ENCODE measurements at regions not wholly inside any gene's neighbourhood (a gene's known extent, or its start where the extent isn't known, plus 50 kb on each side); places are given as distances from the start of the nearest gene placed in this dataset.

DNA sequence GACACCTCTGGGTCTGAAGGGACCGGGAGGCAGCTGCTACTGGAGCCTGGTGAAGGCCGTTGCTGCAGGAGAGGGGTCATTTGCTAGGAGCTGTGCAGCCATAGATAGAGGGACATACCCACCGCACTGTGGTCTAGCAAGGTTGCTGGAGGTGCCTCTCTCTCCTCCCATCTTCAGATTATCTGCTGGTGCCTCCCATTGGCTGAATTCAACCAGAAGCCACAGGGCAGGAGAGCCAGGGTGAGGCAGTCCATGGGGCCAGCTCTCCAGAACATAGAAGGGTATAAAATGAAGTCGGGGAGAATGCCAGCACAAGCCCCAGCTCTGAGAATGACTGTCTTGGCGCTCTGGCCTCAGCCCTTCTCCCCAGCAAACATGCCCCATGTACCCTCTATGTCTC lies 98.0 kb downstream of the VEGFA start (continued):
- TF ChIP-seq, protein P1, sequence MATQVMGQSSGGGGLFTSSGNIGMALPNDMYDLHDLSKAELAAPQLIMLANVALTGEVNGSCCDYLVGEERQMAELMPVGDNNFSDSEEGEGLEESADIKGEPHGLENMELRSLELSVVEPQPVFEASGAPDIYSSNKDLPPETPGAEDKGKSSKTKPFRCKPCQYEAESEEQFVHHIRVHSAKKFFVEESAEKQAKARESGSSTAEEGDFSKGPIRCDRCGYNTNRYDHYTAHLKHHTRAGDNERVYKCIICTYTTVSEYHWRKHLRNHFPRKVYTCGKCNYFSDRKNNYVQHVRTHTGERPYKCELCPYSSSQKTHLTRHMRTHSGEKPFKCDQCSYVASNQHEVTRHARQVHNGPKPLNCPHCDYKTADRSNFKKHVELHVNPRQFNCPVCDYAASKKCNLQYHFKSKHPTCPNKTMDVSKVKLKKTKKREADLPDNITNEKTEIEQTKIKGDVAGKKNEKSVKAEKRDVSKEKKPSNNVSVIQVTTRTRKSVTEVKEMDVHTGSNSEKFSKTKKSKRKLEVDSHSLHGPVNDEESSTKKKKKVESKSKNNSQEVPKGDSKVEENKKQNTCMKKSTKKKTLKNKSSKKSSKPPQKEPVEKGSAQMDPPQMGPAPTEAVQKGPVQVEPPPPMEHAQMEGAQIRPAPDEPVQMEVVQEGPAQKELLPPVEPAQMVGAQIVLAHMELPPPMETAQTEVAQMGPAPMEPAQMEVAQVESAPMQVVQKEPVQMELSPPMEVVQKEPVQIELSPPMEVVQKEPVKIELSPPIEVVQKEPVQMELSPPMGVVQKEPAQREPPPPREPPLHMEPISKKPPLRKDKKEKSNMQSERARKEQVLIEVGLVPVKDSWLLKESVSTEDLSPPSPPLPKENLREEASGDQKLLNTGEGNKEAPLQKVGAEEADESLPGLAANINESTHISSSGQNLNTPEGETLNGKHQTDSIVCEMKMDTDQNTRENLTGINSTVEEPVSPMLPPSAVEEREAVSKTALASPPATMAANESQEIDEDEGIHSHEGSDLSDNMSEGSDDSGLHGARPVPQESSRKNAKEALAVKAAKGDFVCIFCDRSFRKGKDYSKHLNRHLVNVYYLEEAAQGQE (IDR thresholded peaks at IDR 0.05; ENCODE audit: low read depth): no peak
- no peak for TF ChIP-seq POLR2A (IDR thresholded peaks at IDR 0.05; ENCODE audit: borderline replicate concordance, extremely low read depth, insufficient read depth, insufficient read length)
- TF ChIP-seq ZFX (IDR thresholded peaks at IDR 0.05): no peak
- no peak for TF ChIP-seq JUND (IDR thresholded peaks at IDR 0.05)
- no peak for TF ChIP-seq CBX3 (IDR thresholded peaks at IDR 0.05; ENCODE audit: low read depth)
- no peak for TF ChIP-seq ZNF274 (IDR thresholded peaks at IDR 0.05; ENCODE audit: low read depth, low read length)
- no peak for TF ChIP-seq CEBPB (IDR thresholded peaks at IDR 0.05; ENCODE audit: low read depth)
- TF ChIP-seq SP1 (IDR thresholded peaks at IDR 0.05; ENCODE audit: low read depth): no peak

DNA sequence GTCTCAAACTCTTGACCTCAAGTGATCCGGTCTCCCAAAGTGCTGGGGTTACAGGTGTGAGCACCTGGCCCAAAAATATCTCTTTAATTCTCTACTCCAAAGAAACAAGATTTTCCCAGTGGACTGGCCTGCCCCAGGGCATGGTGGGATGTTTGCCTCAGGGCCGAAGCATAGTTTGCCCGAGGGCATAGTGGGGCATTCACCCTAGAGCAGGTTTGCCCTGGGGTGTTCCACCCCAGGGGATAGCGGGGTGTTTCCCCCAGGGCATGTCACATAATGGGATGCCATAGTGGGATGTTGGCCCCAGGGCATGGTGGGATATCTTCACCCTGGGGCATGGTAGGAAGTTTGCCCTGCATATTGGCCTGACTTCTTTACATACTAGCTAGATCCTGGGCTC lies 97.2 kb downstream of the VEGFA start:
- BruUV-seq (replicated peaks): no TSS peak
- ChIA-PET CTCF (no interaction called here), POLR2A (no interaction called here), RAD21 (ENCODE audit: low non-redundant PET in 1 of 2, low total read pairs in 2 of 2, uncharacterized antibody in 2 of 2, unreplicated experiment in 2 of 2) (no interaction called here)
- DNase-seq (ENCODE audit: low read depth, low spot score): no peak
- Histone ChIP-seq H3K9ac (ENCODE audit: low read length) (no peak overlapping the region), H4K20me1 (ENCODE audit: insufficient read depth) (no peaks in the 10 kb centered on the region), H3K27ac (ENCODE audit: low read depth, low read length) (no peak overlapping the region), H3K9me3 (ENCODE audit: control insufficient read depth in 1 of 2, insufficient read depth in 1 of 2, low read depth in 1 of 2, low read length in 2 of 2) (no peaks in the 10 kb centered on the region), H2AFZ (ENCODE audit: low read depth, low read length, poor library complexity, severe bottlenecking) (no peak overlapping the region), H3K4me1 (ENCODE audit: control insufficient read depth in 1 of 2, insufficient read depth in 2 of 2, low read length in 2 of 2) (no peaks in the 10 kb centered on the region), H3K9me2 (ENCODE audit: insufficient read depth) (no peaks in the 10 kb centered on the region), H3K36me3 (ENCODE audit: control insufficient read depth in 1 of 2, insufficient read depth in 2 of 2, low read length in 2 of 2) (no peaks in the 10 kb centered on the region), H3K79me2 (ENCODE audit: insufficient read depth, low read length) (no peaks in the 10 kb centered on the region), H3K27me3 (ENCODE audit: insufficient read depth, low read length) (peaks cover 8% of the 10 kb centered on the region; the same call in 1 of the 2 replicates), H3K4me2 (ENCODE audit: low read length) (no peak overlapping the region), H3K4me3 (replicated peaks in 1 of 2; ENCODE audit: low read depth in 1 of 2, low read length in 2 of 2) (no peak overlapping the region)
- TF ChIP-seq YY1 (IDR thresholded peaks at IDR 0.05; ENCODE audit: extremely low read depth, insufficient replicate concordance, low read depth, low read length) (no peak), EGR1 (IDR thresholded peaks at IDR 0.05; ENCODE audit: low read depth) (no peak), ZNF274 (IDR thresholded peaks at IDR 0.05; ENCODE audit: low read depth, low read length) (no peak), FOSL1 (IDR thresholded peaks at IDR 0.05; ENCODE audit: low read depth) (no peak), POLR2A (IDR thresholded peaks at IDR 0.05; ENCODE audit: borderline replicate concordance, extremely low read depth, insufficient read depth, insufficient read length) (no peak), SP1 (IDR thresholded peaks at IDR 0.05; ENCODE audit: low read depth) (no peak), JUND (IDR thresholded peaks at IDR 0.05) (no peak), CBX3 (IDR thresholded peaks at IDR 0.05; ENCODE audit: low read depth) (no peak), ZFX (IDR thresholded peaks at IDR 0.05) (no peak)
- no peak for ATAC-seq
- intact Hi-C loops (cut with micrococcal nuclease): no loop called here

Data from HCT116 (cell line).